ENCODE measurements at regions not wholly inside any gene's neighbourhood (a gene's known extent, or its start where the extent isn't known, plus 50 kb on each side); places are given as distances from the start of the nearest gene placed in this dataset.

DNA sequence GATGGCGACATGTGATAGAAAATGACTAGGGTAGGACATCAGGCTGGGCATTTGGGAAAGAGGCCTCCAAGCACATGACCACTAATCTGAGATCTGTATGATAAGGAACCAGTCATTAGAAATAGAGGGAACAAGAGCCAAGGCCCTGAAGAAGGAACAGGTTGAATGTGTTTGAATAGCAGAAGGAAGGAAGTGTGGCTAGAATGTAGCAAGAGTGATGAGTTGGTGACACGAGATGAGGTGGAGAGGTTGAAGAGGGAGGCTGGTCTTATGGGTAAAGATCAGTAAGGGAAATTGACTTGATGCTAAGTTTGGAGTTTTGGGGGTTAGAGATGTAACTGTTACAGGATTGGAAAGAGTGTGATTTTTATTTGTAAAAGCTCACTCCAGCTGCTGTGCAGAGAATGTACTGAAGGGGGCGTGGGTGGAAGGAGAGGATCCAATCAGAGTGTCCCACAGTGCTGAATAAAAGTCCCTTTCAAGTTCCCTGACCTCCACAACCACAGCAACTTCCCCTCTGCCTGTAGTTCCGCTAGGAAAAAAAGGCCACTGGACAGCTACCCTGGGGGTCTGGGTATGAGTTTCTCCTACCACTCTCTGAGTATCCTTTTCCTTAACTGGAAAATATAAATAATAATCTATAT is 295.0 kb downstream of the OMA1 start:
- H3K4me3 ChIP-seq (ENCODE audit: low read depth, low read length, poor library complexity, severe bottlenecking), result no peak overlapping the region
- H3K9me3 ChIP-seq (ENCODE audit: low read depth, low read length, poor library complexity, severe bottlenecking), result no peaks in the 10 kb centered on the region
- ChIA-PET CTCF (no interaction called here), POLR2A (ENCODE audit: low non-redundant PET) (no interaction called here)
- no peak for TF ChIP-seq EZH2 (IDR thresholded peaks at IDR 0.05; ENCODE audit: borderline replicate concordance, low read depth, low read length, poor library complexity, severe bottlenecking)
- TF ChIP-seq, protein P1, sequence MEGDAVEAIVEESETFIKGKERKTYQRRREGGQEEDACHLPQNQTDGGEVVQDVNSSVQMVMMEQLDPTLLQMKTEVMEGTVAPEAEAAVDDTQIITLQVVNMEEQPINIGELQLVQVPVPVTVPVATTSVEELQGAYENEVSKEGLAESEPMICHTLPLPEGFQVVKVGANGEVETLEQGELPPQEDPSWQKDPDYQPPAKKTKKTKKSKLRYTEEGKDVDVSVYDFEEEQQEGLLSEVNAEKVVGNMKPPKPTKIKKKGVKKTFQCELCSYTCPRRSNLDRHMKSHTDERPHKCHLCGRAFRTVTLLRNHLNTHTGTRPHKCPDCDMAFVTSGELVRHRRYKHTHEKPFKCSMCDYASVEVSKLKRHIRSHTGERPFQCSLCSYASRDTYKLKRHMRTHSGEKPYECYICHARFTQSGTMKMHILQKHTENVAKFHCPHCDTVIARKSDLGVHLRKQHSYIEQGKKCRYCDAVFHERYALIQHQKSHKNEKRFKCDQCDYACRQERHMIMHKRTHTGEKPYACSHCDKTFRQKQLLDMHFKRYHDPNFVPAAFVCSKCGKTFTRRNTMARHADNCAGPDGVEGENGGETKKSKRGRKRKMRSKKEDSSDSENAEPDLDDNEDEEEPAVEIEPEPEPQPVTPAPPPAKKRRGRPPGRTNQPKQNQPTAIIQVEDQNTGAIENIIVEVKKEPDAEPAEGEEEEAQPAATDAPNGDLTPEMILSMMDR (conservative IDR thresholded peaks at IDR 0.05; ENCODE audit: low read depth, low read length), result peak; percentile 55
- no peak overlapping the region for H3K27ac ChIP-seq (ENCODE audit: low read depth, low read length, poor library complexity, severe bottlenecking)
- H3K36me3 ChIP-seq (ENCODE audit: insufficient read depth, low read length, poor library complexity, severe bottlenecking), result no peaks in the 10 kb centered on the region
- intact Hi-C loops (cut with micrococcal nuclease; ENCODE audit: unreplicated experiment), result no loop called here
- no TSS peak for BruUV-seq (replicated peaks)
- peaks cover 17% of the 10 kb centered on the region for H3K4me1 ChIP-seq (ENCODE audit: insufficient read depth, low read length, poor library complexity, severe bottlenecking)
- peak; percentile 61 for DNase-seq (ENCODE audit: low spot score)
- H3K27me3 ChIP-seq (replicated peaks; ENCODE audit: insufficient read depth, low read depth, low read length, poor library complexity), result no peaks in the 10 kb centered on the region

DNA sequence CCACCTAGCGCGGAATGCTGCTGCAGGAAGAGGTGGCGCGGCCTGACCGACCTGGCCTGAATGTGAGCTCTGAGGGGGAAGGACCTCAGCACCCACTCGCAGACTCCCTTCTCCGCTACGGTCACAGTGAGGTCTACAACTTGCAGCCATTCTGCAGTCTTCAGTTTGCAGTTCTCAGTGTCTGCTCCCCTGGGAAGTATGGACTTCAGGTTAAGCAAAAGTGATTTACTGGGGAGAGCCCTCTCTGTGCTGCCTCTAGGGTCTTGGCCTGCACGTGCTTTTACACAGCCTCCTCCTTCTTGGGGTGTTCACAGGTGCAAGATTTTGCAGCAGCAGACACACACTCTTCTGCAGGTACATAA is 296.0 kb downstream of the OMA1 start:
- Histone ChIP-seq H3K36me3 (ENCODE audit: insufficient read depth, low read length, poor library complexity, severe bottlenecking) (no peaks in the 10 kb centered on the region), H3K4me1 (ENCODE audit: insufficient read depth, low read length, poor library complexity, severe bottlenecking) (peaks cover 17% of the 10 kb centered on the region), H3K27ac (ENCODE audit: low read depth, low read length, poor library complexity, severe bottlenecking) (no peak overlapping the region), H3K4me3 (ENCODE audit: low read depth, low read length, poor library complexity, severe bottlenecking) (peak overlapping the region; percentile 57), H3K27me3 (replicated peaks; ENCODE audit: insufficient read depth, low read depth, low read length, poor library complexity) (no peaks in the 10 kb centered on the region), H3K9me3 (ENCODE audit: low read depth, low read length, poor library complexity, severe bottlenecking) (no peaks in the 10 kb centered on the region)
- no peak for TF ChIP-seq EZH2 (IDR thresholded peaks at IDR 0.05; ENCODE audit: borderline replicate concordance, low read depth, low read length, poor library complexity, severe bottlenecking)
- TF ChIP-seq, protein P1 (conservative IDR thresholded peaks at IDR 0.05; ENCODE audit: low read depth, low read length), result 0 out of 2 replicates have a peak, but pooled peaks have one; percentile 4
- intact Hi-C loops (cut with micrococcal nuclease; ENCODE audit: unreplicated experiment), result no loop called here
- no peak for DNase-seq (ENCODE audit: low spot score)
- POLR2A ChIA-PET (ENCODE audit: low non-redundant PET), result no interaction called here
- CTCF ChIA-PET, result no interaction called here
- BruUV-seq (replicated peaks), result no TSS peak

DNA sequence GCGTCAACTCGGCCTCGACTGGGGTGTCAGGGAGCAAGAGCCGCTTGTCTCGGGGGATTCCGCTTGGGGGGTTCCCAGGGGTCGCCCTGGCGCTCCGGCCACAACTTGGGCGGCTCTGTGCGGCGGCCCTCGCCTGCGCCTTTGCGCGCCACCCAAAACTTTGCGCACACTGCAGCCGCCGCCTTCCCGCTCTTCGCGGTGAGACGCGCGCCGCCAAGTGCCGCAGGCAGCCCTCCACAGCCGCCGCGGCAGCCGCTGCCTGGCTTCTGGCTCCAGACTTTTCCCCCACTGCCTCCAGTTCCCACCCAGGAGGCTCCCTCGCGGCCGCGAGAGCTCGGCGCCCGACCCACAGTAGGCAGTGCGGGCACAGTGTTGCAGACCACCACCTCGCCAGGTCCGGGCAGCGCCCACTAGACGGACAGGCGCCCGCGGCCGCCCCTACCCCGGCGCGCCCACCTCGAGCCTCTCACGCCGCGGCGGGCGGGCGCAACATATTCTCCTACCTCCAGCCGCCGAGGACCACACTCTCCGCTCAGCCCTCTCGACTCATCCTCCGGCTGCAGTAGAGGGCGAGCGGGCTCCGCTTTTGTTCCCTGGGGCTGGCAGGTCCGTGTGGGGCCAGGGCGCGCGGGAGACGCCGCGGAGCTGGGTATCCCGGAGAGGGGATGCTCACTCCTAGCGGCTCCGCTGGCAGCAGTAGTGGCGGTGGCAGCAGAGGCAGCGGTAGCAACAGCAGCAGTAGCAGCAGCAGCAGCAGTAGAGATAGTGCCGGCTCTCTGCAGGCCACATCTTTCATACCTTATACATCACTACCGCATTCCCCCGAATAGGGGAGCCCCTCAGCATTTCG is 296.6 kb downstream of the OMA1 start:
- TF ChIP-seq EZH2 (IDR thresholded peaks at IDR 0.05; ENCODE audit: borderline replicate concordance, low read depth, low read length, poor library complexity, severe bottlenecking), result no peak
- TF ChIP-seq, protein P1 (conservative IDR thresholded peaks at IDR 0.05; ENCODE audit: low read depth, low read length), result no peak

More for the DNA sequence above, 296.6 kb downstream of the OMA1 start:
- Histone ChIP-seq H3K4me1 (ENCODE audit: insufficient read depth, low read length, poor library complexity, severe bottlenecking) (peaks cover 17% of the 10 kb centered on the region), H3K27me3 (replicated peaks; ENCODE audit: insufficient read depth, low read depth, low read length, poor library complexity) (no peaks in the 10 kb centered on the region), H3K9me3 (ENCODE audit: low read depth, low read length, poor library complexity, severe bottlenecking) (no peaks in the 10 kb centered on the region), H3K27ac (ENCODE audit: low read depth, low read length, poor library complexity, severe bottlenecking) (no peak overlapping the region), H3K36me3 (ENCODE audit: insufficient read depth, low read length, poor library complexity, severe bottlenecking) (no peaks in the 10 kb centered on the region), H3K4me3 (ENCODE audit: low read depth, low read length, poor library complexity, severe bottlenecking) (peak overlapping the region; percentile 57)
- POLR2A ChIA-PET (ENCODE audit: low non-redundant PET), result no interaction called here
- intact Hi-C loops (cut with micrococcal nuclease; ENCODE audit: unreplicated experiment), result loop anchor here (5.0 kb wide), 2 partner anchors 297 to 543 kb away; partner anchors contain the start of gene OMA1
- peak; percentile 79 for DNase-seq (ENCODE audit: low spot score)
- BruUV-seq (replicated peaks), result no TSS peak
- CTCF ChIA-PET, result no interaction called here
